Osteoblast (primary cell): ENCODE measurements at regions not wholly inside any gene's neighbourhood (a gene's known extent, or its start where the extent isn't known, plus 50 kb on each side); places are given as distances from the start of the nearest gene placed in this dataset.
"Not testable (repeated sequence)": the region's sequence is repeated elsewhere in the genome, so short reads cannot be mapped to it uniquely, and the experiment has no call there.

Source experiments
- DNase-seq: peaks from one replicate; pipeline ENCODE4 v3.0.0; 2011; ENCODE audit warnings: low spot score, mixed read lengths; ENCODE audit not compliant: insufficient read length; ENCODE audit errors: missing footprints
- H2AFZ ChIP-seq: 2 replicates; pipeline ENCODE4 v1.6.0; 2011; ENCODE audit warnings: mild to moderate bottlenecking, low read length
- H3K27ac ChIP-seq: 2 replicates; pipeline ENCODE4 v1.5.1; 2011; ENCODE audit warnings: mild to moderate bottlenecking, low read depth, low read length, moderate library complexity
- H3K27me3 ChIP-seq: 2 replicates; pipeline ENCODE4 v1.6.0; 2012; ENCODE audit warnings: mild to moderate bottlenecking, control low read depth, inconsistent platforms, low read length, moderate library complexity; ENCODE audit not compliant: insufficient read depth
- H3K36me3 ChIP-seq: 2 replicates; pipeline ENCODE4 v1.5.1; 2011; ENCODE audit warnings: mild to moderate bottlenecking, low read length, control low read depth, moderate library complexity; ENCODE audit not compliant: insufficient read depth
- H3K4me1 ChIP-seq: 2 replicates; pipeline ENCODE4 v1.5.1; 2011; ENCODE audit warnings: mild to moderate bottlenecking, low read length, control low read depth, moderate library complexity; ENCODE audit not compliant: insufficient read depth
- H3K4me2 ChIP-seq: 2 replicates; pipeline ENCODE4 v1.6.0; 2011; ENCODE audit warnings: mild to moderate bottlenecking, low read length; ENCODE audit not compliant: insufficient read depth
- H3K4me3 ChIP-seq: fragments of 200-600 bp; sonication (generic); 3 replicates; pipeline ENCODE4 v1.5.1; 2012; ENCODE audit warnings: mild to moderate bottlenecking, low read length, inconsistent platforms; ENCODE audit not compliant: insufficient read depth
- H3K79me2 ChIP-seq: 2 replicates; pipeline ENCODE4 v1.6.0; 2012; ENCODE audit warnings: mild to moderate bottlenecking, low read length, control low read depth, inconsistent platforms; ENCODE audit not compliant: insufficient read depth
- H3K9me3 ChIP-seq: 2 replicates; pipeline ENCODE4 v1.5.1; 2011; ENCODE audit warnings: low read depth, low read length, control low read depth
- H4K20me1 ChIP-seq: 2 replicates; pipeline ENCODE4 v1.6.0; 2012; ENCODE audit warnings: mild to moderate bottlenecking, low read length, control low read depth; ENCODE audit not compliant: insufficient read depth
- TF ChIP-seq, protein P1 (sequence below): IDR thresholded peaks from 2 replicates; pipeline ENCODE4 v1.5.1; 2011; ENCODE audit warnings: mild to moderate bottlenecking, low read depth, low read length, moderate library complexity; ENCODE audit errors: extremely low read depth

- TF ChIP-seq, protein P1, sequence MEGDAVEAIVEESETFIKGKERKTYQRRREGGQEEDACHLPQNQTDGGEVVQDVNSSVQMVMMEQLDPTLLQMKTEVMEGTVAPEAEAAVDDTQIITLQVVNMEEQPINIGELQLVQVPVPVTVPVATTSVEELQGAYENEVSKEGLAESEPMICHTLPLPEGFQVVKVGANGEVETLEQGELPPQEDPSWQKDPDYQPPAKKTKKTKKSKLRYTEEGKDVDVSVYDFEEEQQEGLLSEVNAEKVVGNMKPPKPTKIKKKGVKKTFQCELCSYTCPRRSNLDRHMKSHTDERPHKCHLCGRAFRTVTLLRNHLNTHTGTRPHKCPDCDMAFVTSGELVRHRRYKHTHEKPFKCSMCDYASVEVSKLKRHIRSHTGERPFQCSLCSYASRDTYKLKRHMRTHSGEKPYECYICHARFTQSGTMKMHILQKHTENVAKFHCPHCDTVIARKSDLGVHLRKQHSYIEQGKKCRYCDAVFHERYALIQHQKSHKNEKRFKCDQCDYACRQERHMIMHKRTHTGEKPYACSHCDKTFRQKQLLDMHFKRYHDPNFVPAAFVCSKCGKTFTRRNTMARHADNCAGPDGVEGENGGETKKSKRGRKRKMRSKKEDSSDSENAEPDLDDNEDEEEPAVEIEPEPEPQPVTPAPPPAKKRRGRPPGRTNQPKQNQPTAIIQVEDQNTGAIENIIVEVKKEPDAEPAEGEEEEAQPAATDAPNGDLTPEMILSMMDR = no peak
- no peak overlapping the region for H2AFZ ChIP-seq
- H3K4me3 ChIP-seq = no peak overlapping the region
- H3K4me2 ChIP-seq = no peak overlapping the region
- no peaks in the 10 kb centered on the region for H3K27me3 ChIP-seq
- H3K4me1 ChIP-seq = no peaks in the 10 kb centered on the region
- no peak overlapping the region for H3K27ac ChIP-seq
- DNase-seq = no peak
- H3K9me3 ChIP-seq = peaks cover 6% of the 10 kb centered on the region
- no peaks in the 10 kb centered on the region for H4K20me1 ChIP-seq
- H3K79me2 ChIP-seq = no peaks in the 10 kb centered on the region
- no peaks in the 10 kb centered on the region for H3K36me3 ChIP-seq
These were observed 488.7 kb downstream of the SUCLG1 start for GRCh38 chr2:83970217-83970929.

DNA sequence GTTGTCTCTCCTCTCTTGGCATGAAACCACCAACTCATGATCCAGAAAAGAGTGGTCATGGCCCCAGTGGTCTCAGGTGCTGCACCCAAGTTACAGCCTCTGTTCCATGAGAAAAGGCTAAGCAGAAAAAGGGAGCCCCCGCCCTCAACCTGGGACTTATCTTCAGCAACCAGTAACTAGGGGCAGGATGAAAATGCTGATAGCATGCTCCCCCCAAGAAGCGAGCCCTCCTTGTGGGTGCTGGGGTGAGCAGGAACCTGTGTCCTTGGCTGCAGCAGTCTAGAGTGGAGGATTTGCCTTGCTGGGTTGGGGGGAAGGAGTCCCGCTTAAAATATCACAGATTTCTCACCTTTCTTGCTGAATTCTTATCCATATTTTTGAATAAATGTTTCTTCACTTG is 490.0 kb downstream of the SUCLG1 start:
- Histone ChIP-seq H3K27me3 (no peaks in the 10 kb centered on the region), H3K36me3 (no peaks in the 10 kb centered on the region), H3K9me3 (peaks cover 6% of the 10 kb centered on the region), H3K79me2 (no peaks in the 10 kb centered on the region), H4K20me1 (no peaks in the 10 kb centered on the region), H3K4me1 (no peaks in the 10 kb centered on the region), H3K27ac (no peak overlapping the region), H2AFZ (no peak overlapping the region), H3K4me2 (no peak overlapping the region), H3K4me3 (no peak overlapping the region)
- no peak for DNase-seq
- TF ChIP-seq, protein P1 = no peak

DNA sequence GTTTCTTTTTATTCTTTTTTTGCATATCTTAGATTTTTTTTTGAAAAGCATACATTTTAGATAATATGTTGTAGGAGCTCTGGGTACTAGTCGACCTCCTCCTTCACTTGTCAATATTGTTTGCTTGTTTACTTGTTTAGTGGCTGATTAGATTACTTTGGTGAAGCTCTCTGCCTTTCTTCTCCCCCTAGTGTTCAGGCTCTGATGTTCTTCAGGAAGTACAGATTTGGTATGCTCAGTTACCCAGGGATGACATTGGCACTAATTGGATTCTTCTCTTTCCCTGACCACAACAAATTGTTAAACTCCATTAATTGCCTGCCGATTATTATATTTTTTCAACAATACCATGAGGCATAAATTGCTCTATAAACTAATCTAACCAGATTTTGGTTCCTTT is 491.2 kb downstream of the SUCLG1 start:
- TF ChIP-seq, protein P1 = no peak
- Histone ChIP-seq H3K4me3 (no peak overlapping the region), H3K79me2 (no peaks in the 10 kb centered on the region), H3K36me3 (no peaks in the 10 kb centered on the region), H4K20me1 (no peaks in the 10 kb centered on the region), H2AFZ (no peak overlapping the region), H3K4me2 (no peak overlapping the region), H3K27me3 (no peaks in the 10 kb centered on the region), H3K9me3 (peaks cover 4% of the 10 kb centered on the region), H3K27ac (no peak overlapping the region), H3K4me1 (no peaks in the 10 kb centered on the region)
- no peak for DNase-seq

DNA sequence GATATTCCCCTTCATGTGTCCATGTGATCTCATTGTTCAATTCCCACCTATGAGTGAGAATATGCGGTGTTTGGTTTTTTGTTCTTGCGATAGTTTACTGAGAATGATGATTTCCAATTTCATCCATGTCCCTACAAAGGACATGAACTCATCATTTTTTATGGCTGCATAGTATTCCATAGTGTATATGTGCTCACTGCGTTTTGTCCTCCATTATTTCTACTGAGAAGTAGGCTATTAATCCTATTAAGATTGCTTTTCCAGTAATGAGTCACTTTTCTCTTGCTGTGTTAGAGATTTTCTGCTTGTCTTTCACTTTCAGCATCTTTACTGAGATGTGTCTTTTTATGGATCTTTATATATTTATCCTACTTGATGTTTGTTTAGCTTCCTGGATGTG is 492.1 kb downstream of the SUCLG1 start:
- not testable (repeated sequence) for H3K9me3 ChIP-seq, H3K4me1 ChIP-seq, H3K36me3 ChIP-seq, H2AFZ ChIP-seq, H3K4me2 ChIP-seq, H4K20me1 ChIP-seq, H3K27ac ChIP-seq, H3K79me2 ChIP-seq, DNase-seq, H3K27me3 ChIP-seq, H3K4me3 ChIP-seq
